HepG2 (cell line): ENCODE measurements at regions not wholly inside any gene's neighbourhood (a gene's known extent, or its start where the extent isn't known, plus 50 kb on each side); places are given as distances from the start of the nearest gene placed in this dataset.

ENCODE experiments used
- ATAC-seq: fragments of 200-7000 bp; cut with Tn5 transposase; 3 replicates; pipeline ENCODE4 v1.9.1; 2020; ENCODE audit warnings: mild to moderate bottlenecking, moderate library complexity
- BruUV-seq: library from RNA; stranded (reverse); fragments of 400-500 nt; replicated peaks from 2 replicates; lab custom pipeline; 2021; lab: Mats Ljungman, UMichigan
- CTCF ChIA-PET: fragments of 300-600 bp; formaldehyde crosslinking; extraction: SDS; loops from one replicate; lab custom pipeline; 2021; ENCODE audit warnings: low total read pairs, inconsistent platforms, low intra/inter-chr PET ratio; lab: Yijun Ruan, JAX
- POLR2A ChIA-PET: fragments of 350-600 bp; sonication (Branson Sonifier 250); formaldehyde crosslinking; loops from one replicate; lab custom pipeline; 2020; ENCODE audit warnings: antibody characterized with exemption, inconsistent platforms; lab: Yijun Ruan, JAX
- DNase-seq: peaks from one replicate; pipeline ENCODE4 v3.0.0-alpha.2; 2015; ENCODE audit warnings: low spot score
- FAIRE-seq: peaks from 3 replicates; lab custom pipeline; 2011; peaks lifted over from hg19 to GRCh38; lab: Jason Lieb, UNC
- H2AFZ ChIP-seq: one replicate; pipeline ENCODE4 v1.6.1; 2011; ENCODE audit warnings: low read length, inconsistent platforms
- H3K27ac ChIP-seq: fragments of 300-600 bp; 3 replicates; pipeline ENCODE4 v1.8.0; 2011; ENCODE audit warnings: mixed run types, mild to moderate bottlenecking, mixed read lengths, low read length, inconsistent platforms; ENCODE audit not compliant: insufficient read depth; ENCODE audit errors: extremely low read length
- H3K27me3 ChIP-seq, 2 experiments: fragments of 200-600 bp in 1 of 2; 2 replicates in 1 of 2; 3 replicates in 1 of 2; pipeline versions ENCODE4 v1.6.0 to v1.8.0; 2011; ENCODE audit warnings: low read length in 2 of 2, mild to moderate bottlenecking in 2 of 2, moderate library complexity in 2 of 2, inconsistent platforms in 1 of 2; ENCODE audit not compliant: insufficient read depth in 2 of 2, control insufficient read depth in 1 of 2
- H3K36me3 ChIP-seq, 2 experiments: fragments of 200-600 bp in 1 of 2; replicated peaks in 1 of 2; 2 replicates in 1 of 2; 3 replicates in 1 of 2; pipeline versions ENCODE4 v1.5.1 to v1.8.0; 2011; ENCODE audit warnings: low read length in 2 of 2, inconsistent platforms in 1 of 2; ENCODE audit not compliant: insufficient read depth in 2 of 2, control insufficient read depth in 1 of 2
- H3K4me1 ChIP-seq: 2 replicates; pipeline ENCODE4 v1.5.1; 2012; ENCODE audit warnings: low read length, inconsistent platforms; ENCODE audit not compliant: insufficient read depth
- H3K4me2 ChIP-seq: 2 replicates; pipeline ENCODE4 v1.6.0; 2011; ENCODE audit warnings: low read depth, low read length, inconsistent platforms
- H3K4me3 ChIP-seq, 3 experiments: fragments of 200-600 bp in 1 of 3; sonication (generic), shearing (Covaris generic) in 1 of 3; replicated peaks in 1 of 3; 2 replicates each; pipeline ENCODE4 v1.5.1; 2011 to 2016; ENCODE audit warnings: low read length in 3 of 3, inconsistent platforms in 2 of 3, low read depth in 2 of 3, mild to moderate bottlenecking in 2 of 3, control low read depth in 1 of 3, mixed read lengths in 1 of 3; ENCODE audit not compliant: insufficient read depth in 1 of 3
- H3K79me2 ChIP-seq: one replicate; pipeline ENCODE4 v1.6.1; 2011; ENCODE audit warnings: low read length, inconsistent platforms; ENCODE audit not compliant: insufficient read depth
- H3K9ac ChIP-seq: 2 replicates; pipeline ENCODE4 v1.6.0; 2011; ENCODE audit warnings: mild to moderate bottlenecking, low read depth, low read length, inconsistent platforms; ENCODE audit not compliant: insufficient read depth
- H3K9me3 ChIP-seq: 2 replicates; pipeline ENCODE4 v1.5.1; 2012; ENCODE audit warnings: mild to moderate bottlenecking, low read length
- H4K20me1 ChIP-seq: 2 replicates; pipeline ENCODE4 v1.6.0; 2011; ENCODE audit warnings: inconsistent platforms, mild to moderate bottlenecking, low read length, moderate library complexity; ENCODE audit not compliant: insufficient read depth
- AKNA ChIP-seq: sonication (generic); formaldehyde crosslinking; IDR thresholded peaks from 2 replicates; pipeline ENCODE4 v1.4.0; 2020; ENCODE audit warnings: missing genetic modification reagents, borderline replicate concordance
- HNRNPH1 ChIP-seq: fragments of 200-400 bp; formaldehyde crosslinking; optimal IDR thresholded peaks from 2 replicates; pipeline ENCODE3; 2017; ENCODE audit warnings: mild to moderate bottlenecking, low read depth, low read length
- JDP2 ChIP-seq: sonication (generic); formaldehyde crosslinking; IDR thresholded peaks from 2 replicates; pipeline ENCODE4 v1.8.1; 2022; ENCODE audit warnings: missing genetic modification reagents, borderline replicate concordance
- KDM1A ChIP-seq: IDR thresholded peaks from 2 replicates; pipeline ENCODE4 v1.6.1; 2016; ENCODE audit warnings: missing compliant biosample characterization
- NFYB ChIP-seq: sonication (generic); formaldehyde crosslinking; IDR thresholded peaks from 2 replicates; pipeline ENCODE4 v1.4.0; 2020; ENCODE audit warnings: missing genetic modification reagents
- POGZ ChIP-seq: sonication (generic); formaldehyde crosslinking; IDR thresholded peaks from 2 replicates; pipeline ENCODE4 v1.4.0; 2020; ENCODE audit warnings: mild to moderate bottlenecking, missing genetic modification reagents
- SSRP1 ChIP-seq: IDR thresholded peaks from 2 replicates; pipeline ENCODE4 v1.6.1; 2016; ENCODE audit warnings: control low read depth
- TCF12 ChIP-seq, 2 experiments: fragments of 450-650 bp in 1 of 2; sonication (generic) in 1 of 2; formaldehyde crosslinking in 1 of 2; IDR thresholded peaks; 2 replicates each; pipeline versions ENCODE4 v1.6.1 to v1.8.0; 2017 to 2022; ENCODE audit warnings: antibody characterized with exemption in 1 of 2, mild to moderate bottlenecking in 1 of 2, missing genetic modification reagents in 1 of 2, moderate library complexity in 1 of 2
- THAP11 ChIP-seq: IDR thresholded peaks from 2 replicates; pipeline ENCODE4 v1.6.1; 2016; ENCODE audit warnings: missing biosample characterization, missing genetic modification reagents
- U2AF1 ChIP-seq: fragments of 200-400 bp; formaldehyde crosslinking; optimal IDR thresholded peaks from 2 replicates; pipeline ENCODE3; 2017; ENCODE audit warnings: mild to moderate bottlenecking, low read depth, low read length
- ZKSCAN1 ChIP-seq: fragments of 150-350 bp; IDR thresholded peaks from 2 replicates; pipeline ENCODE4 v1.6.1; 2014; ENCODE audit warnings: low read length
- ZNF138 ChIP-seq: sonication (generic); formaldehyde crosslinking; IDR thresholded peaks from 2 replicates; pipeline ENCODE4 v1.5.0; 2020; ENCODE audit warnings: mild to moderate bottlenecking, low read depth, missing genetic modification reagents
- ZNF260 ChIP-seq: sonication (generic); formaldehyde crosslinking; IDR thresholded peaks from 2 replicates; pipeline ENCODE4 v1.4.0; 2020; ENCODE audit warnings: missing genetic modification reagents, low read depth, mild to moderate bottlenecking, borderline replicate concordance
- ZNF687 ChIP-seq: sonication (generic); formaldehyde crosslinking; IDR thresholded peaks from 2 replicates; pipeline ENCODE4 v1.5.1; 2020; ENCODE audit warnings: mild to moderate bottlenecking, missing genetic modification reagents, moderate library complexity
- ZNF720 ChIP-seq: sonication (generic); formaldehyde crosslinking; IDR thresholded peaks from 2 replicates; pipeline ENCODE4 v1.4.0; 2020; ENCODE audit warnings: missing genetic modification reagents
- ZSCAN31 ChIP-seq: sonication (generic); formaldehyde crosslinking; IDR thresholded peaks from 2 replicates; pipeline ENCODE4 v1.5.0; 2020; ENCODE audit warnings: low read depth, mild to moderate bottlenecking, missing genetic modification reagents
- WGBS: methylation state at CpG from one replicate; pipeline ENCODE4 v1.1.6; 2017; ENCODE audit warnings: low lambda C conversion rate; 5-methylcytosine and 5-hydroxymethylcytosine counted together
- in situ Hi-C: cut with HindIII; loops from 2 replicates; pipeline ENCODE4 v1.10.0; 2017; ENCODE audit warnings: low pct_unique_long_range_greater_than_20kb; ENCODE audit not compliant: extremely low pct_ligation_motif_present
- intact Hi-C: fragments of 100-400 bp; cut with micrococcal nuclease; formaldehyde crosslinking; loops from one replicate; pipeline ENCODE4 v1.10.0; 2022; ENCODE audit not compliant: unreplicated experiment
- TF ChIP-seq, protein P1 (sequence below): sonication (generic); formaldehyde crosslinking; IDR thresholded peaks from 2 replicates; pipeline ENCODE4 v1.8.0; 2022; ENCODE audit warnings: mild to moderate bottlenecking, missing genetic modification reagents, borderline replicate concordance

DNA sequence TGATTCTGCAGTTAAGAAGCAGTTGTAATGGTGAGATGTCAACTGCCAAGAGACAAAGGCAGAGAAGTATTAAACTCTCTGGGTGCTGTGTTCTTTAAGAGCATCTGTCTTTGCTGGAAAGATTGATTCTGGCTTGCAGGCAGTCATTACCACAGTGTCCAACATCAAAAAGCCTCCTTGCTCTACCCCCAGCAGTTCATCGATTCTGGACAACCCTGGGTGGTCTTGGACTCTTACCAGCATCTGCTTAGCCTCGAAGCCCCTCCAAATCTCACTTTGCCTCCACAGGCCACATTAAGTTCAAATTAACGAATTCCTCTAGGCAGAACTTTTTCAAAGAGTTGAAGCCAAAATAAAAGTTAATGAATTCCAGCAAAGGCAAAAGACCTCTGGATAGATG lies 1061.4 kb downstream of the TSN start:
- H2AFZ ChIP-seq = no peak overlapping the region
- intact Hi-C loops = no loop called here
- no peak overlapping the region for H3K27ac ChIP-seq
- ChIA-PET POLR2A (no interaction called here), CTCF (no interaction called here)
- no peaks in the 10 kb centered on the region for H4K20me1 ChIP-seq
- BruUV-seq = no TSS peak
- H3K4me2 ChIP-seq = no peak overlapping the region
- no peaks in the 10 kb centered on the region for H3K27me3 ChIP-seq
- H3K36me3 ChIP-seq = no peaks in the 10 kb centered on the region
- in situ Hi-C loops = no loop called here
- no peak for ATAC-seq
- H3K4me1 ChIP-seq = no peaks in the 10 kb centered on the region
- no peaks in the 10 kb centered on the region for H3K79me2 ChIP-seq
- no peak overlapping the region for H3K9ac ChIP-seq
- DNase-seq = no peak
- no peak for FAIRE-seq
- 0% methylated on average over 3 of the region's 3 CpGs for WGBS
- no peak overlapping the region for H3K4me3 ChIP-seq
- peaks cover 42% of the 10 kb centered on the region for H3K9me3 ChIP-seq
- no peak for TF ChIP-seq JDP2 (CRISPR knock-in tag)
- no peak for TF ChIP-seq ZNF138
- no peak for TF ChIP-seq AKNA (CRISPR knock-in tag)
- no peak for TF ChIP-seq ZKSCAN1
- no peak for TF ChIP-seq ZNF720 (CRISPR knock-in tag)
- TF ChIP-seq KDM1A = no peak
- TF ChIP-seq TCF12 (IDR thresholded peaks at IDR 0.05) = no peak
- no peak for TF ChIP-seq TCF12 (CRISPR knock-in tag; IDR thresholded peaks at IDR 0.05)
- TF ChIP-seq U2AF1 = no peak
- TF ChIP-seq ZNF260 = no peak
- no peak for TF ChIP-seq HNRNPH1
- TF ChIP-seq POGZ (CRISPR knock-in tag) = no peak
- TF ChIP-seq, protein P1, sequence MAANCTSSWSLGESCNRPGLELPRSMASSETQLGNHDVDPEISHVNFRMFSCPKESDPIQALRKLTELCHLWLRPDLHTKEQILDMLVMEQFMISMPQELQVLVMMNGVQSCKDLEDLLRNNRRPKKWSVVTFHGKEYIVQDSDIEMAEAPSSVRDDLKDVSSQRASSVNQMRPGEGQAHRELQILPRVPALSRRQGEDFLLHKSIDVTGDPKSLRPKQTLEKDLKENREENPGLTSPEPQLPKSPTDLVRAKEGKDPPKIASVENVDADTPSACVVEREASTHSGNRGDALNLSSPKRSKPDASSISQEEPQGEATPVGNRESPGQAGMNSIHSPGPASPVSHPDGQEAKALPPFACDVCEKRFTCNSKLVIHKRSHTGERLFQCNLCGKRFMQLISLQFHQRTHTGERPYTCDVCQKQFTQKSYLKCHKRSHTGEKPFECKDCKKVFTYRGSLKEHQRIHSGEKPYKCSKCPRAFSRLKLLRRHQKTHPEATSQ (CRISPR knock-in tag) = no peak
- no peak for TF ChIP-seq SSRP1
- TF ChIP-seq ZNF687 (CRISPR knock-in tag) = no peak
- no peak for TF ChIP-seq THAP11 (CRISPR knock-in tag)
- TF ChIP-seq ZSCAN31 = no peak
- TF ChIP-seq NFYB (CRISPR knock-in tag) = no peak
